ENCODE measurements at regions not wholly inside any gene's neighbourhood (a gene's known extent, or its start where the extent isn't known, plus 50 kb on each side); places are given as distances from the start of the nearest gene placed in this dataset.

GRCh38 chr12:19065871-19066270, 63.7 kb upstream of the PLEKHA5 start:
- TF ChIP-seq, protein P1, sequence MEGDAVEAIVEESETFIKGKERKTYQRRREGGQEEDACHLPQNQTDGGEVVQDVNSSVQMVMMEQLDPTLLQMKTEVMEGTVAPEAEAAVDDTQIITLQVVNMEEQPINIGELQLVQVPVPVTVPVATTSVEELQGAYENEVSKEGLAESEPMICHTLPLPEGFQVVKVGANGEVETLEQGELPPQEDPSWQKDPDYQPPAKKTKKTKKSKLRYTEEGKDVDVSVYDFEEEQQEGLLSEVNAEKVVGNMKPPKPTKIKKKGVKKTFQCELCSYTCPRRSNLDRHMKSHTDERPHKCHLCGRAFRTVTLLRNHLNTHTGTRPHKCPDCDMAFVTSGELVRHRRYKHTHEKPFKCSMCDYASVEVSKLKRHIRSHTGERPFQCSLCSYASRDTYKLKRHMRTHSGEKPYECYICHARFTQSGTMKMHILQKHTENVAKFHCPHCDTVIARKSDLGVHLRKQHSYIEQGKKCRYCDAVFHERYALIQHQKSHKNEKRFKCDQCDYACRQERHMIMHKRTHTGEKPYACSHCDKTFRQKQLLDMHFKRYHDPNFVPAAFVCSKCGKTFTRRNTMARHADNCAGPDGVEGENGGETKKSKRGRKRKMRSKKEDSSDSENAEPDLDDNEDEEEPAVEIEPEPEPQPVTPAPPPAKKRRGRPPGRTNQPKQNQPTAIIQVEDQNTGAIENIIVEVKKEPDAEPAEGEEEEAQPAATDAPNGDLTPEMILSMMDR (IDR thresholded peaks at IDR 0.05): no peak
- TF ChIP-seq ZFX (IDR thresholded peaks at IDR 0.05; ENCODE audit: borderline replicate concordance): no peak
